ENCODE measurements at regions not wholly inside any gene's neighbourhood (a gene's known extent, or its start where the extent isn't known, plus 50 kb on each side); places are given as distances from the start of the nearest gene placed in this dataset.
"Not testable (repeated sequence)": the region's sequence is repeated elsewhere in the genome, so short reads cannot be mapped to it uniquely, and the experiment has no call there.

DNA sequence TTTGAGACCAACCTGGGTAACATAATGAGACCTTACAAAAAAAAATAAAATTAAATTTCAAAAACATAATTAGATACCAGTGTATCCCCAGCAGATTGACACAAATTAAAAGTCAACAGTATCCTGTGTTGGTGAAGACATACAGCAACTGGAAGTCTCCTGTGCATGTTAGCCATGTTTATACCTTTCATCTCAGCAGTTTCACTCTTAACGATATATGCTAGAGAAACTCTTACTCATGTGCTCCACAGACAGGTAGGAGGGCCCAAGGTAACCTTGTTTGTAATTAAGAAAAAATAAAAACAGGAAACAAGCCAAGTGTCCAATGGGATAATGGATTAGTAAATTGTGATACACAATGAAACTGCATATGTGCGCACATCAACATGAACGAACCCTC is 50.1 kb upstream of the N4BP3 start:
- DNase-seq (ENCODE audit: low spot score), result no peak

DNA sequence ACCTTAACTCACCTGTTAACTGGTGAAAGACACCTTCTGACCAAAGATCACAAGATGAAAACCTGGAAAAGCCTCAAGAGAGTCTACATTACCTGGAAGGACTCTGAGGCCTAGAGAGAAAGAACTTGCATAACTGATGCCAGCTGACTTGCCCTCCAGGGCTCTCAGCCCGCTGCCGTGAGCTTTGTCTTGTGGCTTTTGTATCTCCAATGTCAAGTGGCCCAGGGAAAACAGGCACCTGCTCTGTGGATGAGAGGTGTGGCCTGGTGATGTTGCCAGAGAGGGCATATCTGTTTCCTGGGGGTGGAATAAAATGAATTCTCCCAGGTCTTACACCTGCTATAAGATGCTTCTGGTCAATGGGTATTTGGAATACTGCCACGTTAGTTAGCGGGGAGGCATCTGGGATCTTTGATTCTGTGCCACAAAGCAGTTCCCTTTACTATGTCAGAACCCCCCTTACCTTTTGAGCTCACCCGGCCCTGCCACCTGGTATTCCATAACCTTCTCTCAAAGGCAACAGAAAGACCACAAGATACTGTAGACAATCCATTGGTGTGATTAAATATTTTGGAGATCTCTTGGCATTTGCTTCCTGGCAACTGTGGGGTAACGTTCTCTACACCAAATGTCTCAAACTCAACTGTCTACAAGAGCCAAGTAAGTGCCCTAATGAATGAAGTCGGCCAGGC is 54.9 kb upstream of the N4BP3 start:
- DNase-seq (ENCODE audit: low spot score), result peak; percentile 20

DNA sequence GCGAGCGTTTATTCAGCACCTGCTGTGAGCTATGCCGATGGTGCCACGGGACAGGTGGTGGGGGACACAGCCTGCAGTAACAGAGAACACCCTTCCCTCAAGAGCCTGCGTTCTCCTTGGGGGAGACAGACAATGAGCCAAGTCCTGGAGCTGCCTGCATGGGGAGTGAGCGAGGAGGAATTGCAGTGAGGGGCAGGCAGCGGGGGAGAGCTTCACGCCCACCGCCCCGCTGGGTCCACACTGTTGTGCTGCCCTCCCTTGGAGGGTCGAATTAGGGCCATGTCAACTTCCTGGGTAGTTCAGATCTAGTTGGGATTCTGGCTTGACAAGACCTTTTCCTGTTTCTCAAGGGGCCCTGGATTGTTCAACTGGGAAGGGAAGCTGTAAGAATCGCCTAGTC is 55.5 kb upstream of the N4BP3 start:
- no peak for DNase-seq (ENCODE audit: low spot score)

DNA sequence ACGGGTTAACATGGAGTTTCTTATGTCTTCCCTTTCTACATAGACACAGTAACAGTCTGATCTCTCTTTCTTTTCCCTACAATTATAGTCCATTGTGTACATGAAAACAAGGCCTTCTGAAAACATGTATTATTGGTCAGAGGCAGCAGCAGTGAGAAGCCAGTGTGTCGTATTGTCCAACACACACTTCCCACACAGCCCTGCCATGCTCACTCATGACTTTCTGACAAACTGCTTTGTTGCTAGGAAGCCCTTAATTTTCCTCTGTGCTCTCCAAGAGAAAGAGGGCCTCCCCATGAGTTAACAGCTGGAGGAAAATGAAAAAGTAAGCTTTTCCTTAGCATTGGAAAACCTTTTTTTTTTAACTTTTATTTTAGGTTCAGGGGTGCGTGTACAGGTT is 56.4 kb upstream of the N4BP3 start:
- no peak for DNase-seq (ENCODE audit: low spot score)

DNA sequence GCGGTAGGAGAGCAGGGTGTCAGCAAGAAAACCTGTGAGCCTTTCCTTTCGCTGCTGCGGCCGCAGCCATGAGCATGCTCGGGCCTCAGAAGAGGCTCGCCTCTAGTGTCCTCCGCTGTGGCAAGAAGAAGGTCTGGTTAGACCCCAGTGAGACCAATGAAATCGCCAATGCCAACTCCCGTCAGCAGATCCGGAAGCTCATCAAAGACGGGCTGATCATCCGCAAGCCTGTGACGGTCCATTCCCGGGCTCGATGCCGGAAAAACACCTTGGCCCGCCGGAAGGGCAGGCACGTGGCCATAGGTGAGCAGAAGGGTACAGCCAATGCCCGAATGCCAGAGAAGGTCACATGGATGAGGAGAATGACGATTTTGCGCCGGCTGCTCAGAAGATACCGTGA is 57.8 kb upstream of the N4BP3 start:
- not testable (repeated sequence) for DNase-seq (ENCODE audit: low spot score)

DNA sequence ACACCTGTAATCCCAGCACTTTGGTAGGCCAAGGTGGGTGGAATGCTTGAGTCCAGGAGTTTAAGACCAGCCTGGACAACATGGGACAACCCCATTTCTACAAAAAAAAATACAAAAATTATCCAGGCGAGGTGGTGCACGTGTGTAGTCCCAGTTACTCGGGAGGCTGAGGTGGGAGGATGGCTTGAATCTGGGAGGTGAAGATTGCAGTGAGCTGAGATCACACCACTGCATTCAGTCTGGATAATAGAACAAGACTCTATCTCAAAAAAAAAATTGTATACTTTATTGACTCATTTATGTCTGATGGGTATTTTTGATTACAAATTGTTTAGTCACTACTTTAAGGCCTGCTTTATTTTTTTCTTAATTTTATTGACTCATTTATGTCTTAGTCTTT is 56.0 kb upstream of the PROP1 start:
- not testable (repeated sequence) for DNase-seq (ENCODE audit: low spot score)

DNA sequence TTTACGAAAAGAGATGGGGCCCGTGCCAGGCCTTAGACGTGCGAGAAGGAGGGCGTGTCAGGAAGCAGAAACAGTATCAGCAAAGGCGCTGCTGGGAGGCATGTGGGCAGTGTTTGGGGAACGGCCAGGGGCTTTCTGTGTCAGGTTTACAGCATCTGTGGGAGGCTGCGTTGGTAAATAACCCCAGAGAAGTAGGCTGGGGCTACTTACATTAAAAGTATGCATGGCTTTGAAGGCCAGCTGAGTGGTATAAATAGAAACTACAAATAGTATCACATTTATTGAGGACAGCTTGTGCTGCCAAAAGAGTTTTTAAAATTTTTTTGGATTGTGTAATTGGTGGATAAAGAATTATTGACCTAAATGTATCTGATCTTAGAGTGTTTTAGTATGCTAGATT is 54.8 kb upstream of the PROP1 start:
- not testable (repeated sequence) for DNase-seq (ENCODE audit: low spot score)

DNA sequence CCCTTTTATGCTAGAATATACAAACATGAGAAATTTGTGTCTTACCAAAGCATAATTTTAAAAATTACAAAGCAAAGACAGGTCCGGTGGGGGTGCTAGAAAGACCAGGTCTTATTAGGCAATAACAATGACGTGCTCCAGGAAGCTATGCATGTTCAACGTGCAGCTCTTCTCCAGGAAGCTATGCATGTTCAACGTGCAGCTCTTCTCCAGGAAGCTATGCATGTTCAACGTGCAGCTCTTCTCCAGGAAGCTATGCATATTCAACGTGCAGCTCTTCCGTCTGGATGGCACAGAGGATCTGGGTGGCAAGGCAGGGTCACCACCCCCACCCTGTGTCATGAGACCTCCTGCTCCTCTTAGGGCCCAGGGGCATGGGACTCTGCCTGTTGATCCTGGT is 51.9 kb upstream of the PROP1 start:
- DNase-seq (ENCODE audit: low spot score), result not testable (repeated sequence)

DNA sequence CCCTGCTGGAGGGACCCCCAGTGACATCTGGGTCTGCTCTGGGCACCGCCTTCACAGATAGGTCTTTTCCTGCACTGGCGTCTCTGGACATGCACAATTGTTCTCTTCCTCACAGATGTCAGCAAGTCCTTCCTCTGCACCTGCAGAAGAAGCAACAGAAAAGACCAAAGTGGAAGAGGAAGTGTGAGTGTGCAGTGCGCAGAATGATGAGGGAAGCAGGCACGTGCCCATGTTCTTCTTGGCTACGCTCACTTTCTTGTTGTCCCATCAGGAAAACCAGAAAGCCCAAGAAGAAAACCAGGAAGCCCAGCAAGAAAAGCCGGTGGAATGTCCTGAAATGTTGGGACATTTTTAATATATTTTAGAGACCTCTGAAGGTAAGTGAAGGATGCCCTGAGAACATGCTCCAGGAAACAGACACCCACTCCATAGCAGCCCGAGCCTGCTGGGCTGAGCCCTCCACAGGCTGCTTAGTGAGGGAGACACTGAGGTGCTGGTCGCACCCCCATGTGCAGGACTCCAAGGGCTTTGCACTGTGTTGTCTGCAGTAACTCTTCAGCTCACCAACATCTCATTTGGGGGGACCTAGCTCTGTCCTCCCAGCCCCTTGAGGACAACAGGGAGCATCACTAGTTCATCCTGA is 50.8 kb upstream of the PROP1 start:
- DNase-seq (ENCODE audit: low spot score), result not testable (repeated sequence)

DNA sequence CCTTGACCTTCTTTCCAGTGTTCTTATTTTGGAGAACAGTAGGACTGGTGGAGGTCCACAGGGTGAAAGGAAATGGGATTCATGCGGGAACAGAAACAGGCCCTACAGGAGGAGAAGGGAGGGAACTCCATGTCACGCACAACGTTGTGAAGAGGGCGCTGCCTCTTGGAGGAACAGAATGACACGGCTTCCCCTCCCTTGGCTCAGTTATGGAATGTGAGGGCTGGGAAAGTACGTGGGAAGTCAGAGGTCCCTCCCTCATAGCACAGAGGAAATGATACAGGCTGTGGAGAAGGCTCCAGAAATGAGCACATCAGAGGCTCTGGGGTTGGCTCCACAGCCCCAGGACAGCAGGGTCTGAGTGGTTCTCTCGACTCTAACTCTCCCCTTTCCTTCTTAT is 49.9 kb upstream of the PROP1 start:
- not testable (repeated sequence) for DNase-seq (ENCODE audit: low spot score)
